PFSK-1 (cell line): ENCODE measurements at regions not wholly inside any gene's neighbourhood (a gene's known extent, or its start where the extent isn't known, plus 50 kb on each side); places are given as distances from the start of the nearest gene placed in this dataset.
A peak's percentile ranks its signal among the peaks of the same experiment; 100 is the strongest.

Experiments
- FOXP2 ChIP-seq: optimal IDR thresholded peaks from 2 replicates; pipeline ENCODE3; 2011; ENCODE audit warnings: borderline replicate concordance, control low read depth, inconsistent platforms; ENCODE audit not compliant: insufficient read depth; ENCODE audit errors: extremely low read length, extremely low read depth
- POLR2AphosphoS5 ChIP-seq: IDR thresholded peaks from 2 replicates; pipeline ENCODE4 v1.6.1; 2012; ENCODE audit warnings: low read depth, mild to moderate bottlenecking, control low read depth, low read length, moderate library complexity
- SIN3A ChIP-seq: IDR thresholded peaks from 2 replicates; pipeline ENCODE4 v1.6.1; 2012; ENCODE audit warnings: mild to moderate bottlenecking, low read length, moderate library complexity, borderline replicate concordance; ENCODE audit not compliant: insufficient read depth
- TAF1 ChIP-seq: IDR thresholded peaks from 2 replicates; pipeline ENCODE4 v1.6.1; 2012; ENCODE audit warnings: low read length, control low read depth, borderline replicate concordance; ENCODE audit not compliant: insufficient read depth
- TF ChIP-seq, protein P1 (sequence below), 2 experiments: IDR thresholded peaks; 2 replicates each; pipeline versions ENCODE4 v1.6.1 to v1.8.0; 2011 to 2012; ENCODE audit warnings: low read depth in 2 of 2, low read length in 2 of 2, control low read depth in 1 of 2, inconsistent platforms in 1 of 2, mild to moderate bottlenecking in 1 of 2, moderate library complexity in 1 of 2; ENCODE audit not compliant: insufficient read depth in 1 of 2

DNA sequence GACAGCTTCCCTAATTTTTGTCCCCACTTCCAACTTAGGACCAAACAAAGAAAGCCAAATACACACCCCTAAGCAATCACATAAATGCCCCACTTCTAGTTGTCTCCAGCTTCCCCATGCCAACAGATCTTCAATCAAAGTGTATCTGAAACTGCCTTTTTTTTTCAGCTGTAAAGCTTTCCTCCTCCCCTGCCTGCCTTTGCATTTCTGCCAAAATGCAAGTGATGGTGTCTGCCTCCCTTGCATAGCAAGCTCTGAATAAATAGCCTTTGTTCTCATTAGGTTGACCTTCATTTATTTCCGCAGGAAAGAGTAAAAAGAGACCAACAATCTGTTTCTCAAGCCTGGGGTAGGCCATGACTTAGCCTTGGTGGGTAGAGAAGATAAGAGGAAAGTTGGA is 459.4 kb downstream of the GPAM start:
- no peak for TF ChIP-seq POLR2AphosphoS5
- TF ChIP-seq, protein P1, sequence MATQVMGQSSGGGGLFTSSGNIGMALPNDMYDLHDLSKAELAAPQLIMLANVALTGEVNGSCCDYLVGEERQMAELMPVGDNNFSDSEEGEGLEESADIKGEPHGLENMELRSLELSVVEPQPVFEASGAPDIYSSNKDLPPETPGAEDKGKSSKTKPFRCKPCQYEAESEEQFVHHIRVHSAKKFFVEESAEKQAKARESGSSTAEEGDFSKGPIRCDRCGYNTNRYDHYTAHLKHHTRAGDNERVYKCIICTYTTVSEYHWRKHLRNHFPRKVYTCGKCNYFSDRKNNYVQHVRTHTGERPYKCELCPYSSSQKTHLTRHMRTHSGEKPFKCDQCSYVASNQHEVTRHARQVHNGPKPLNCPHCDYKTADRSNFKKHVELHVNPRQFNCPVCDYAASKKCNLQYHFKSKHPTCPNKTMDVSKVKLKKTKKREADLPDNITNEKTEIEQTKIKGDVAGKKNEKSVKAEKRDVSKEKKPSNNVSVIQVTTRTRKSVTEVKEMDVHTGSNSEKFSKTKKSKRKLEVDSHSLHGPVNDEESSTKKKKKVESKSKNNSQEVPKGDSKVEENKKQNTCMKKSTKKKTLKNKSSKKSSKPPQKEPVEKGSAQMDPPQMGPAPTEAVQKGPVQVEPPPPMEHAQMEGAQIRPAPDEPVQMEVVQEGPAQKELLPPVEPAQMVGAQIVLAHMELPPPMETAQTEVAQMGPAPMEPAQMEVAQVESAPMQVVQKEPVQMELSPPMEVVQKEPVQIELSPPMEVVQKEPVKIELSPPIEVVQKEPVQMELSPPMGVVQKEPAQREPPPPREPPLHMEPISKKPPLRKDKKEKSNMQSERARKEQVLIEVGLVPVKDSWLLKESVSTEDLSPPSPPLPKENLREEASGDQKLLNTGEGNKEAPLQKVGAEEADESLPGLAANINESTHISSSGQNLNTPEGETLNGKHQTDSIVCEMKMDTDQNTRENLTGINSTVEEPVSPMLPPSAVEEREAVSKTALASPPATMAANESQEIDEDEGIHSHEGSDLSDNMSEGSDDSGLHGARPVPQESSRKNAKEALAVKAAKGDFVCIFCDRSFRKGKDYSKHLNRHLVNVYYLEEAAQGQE (IDR thresholded peaks at IDR 0.05; ENCODE audit: insufficient read depth in 1 of 2, low read depth in 2 of 2, low read length in 2 of 2): no peak
- TF ChIP-seq SIN3A: no peak
- TF ChIP-seq TAF1: no peak
- TF ChIP-seq FOXP2: no peak

- TF ChIP-seq FOXP2: no peak
- TF ChIP-seq, protein P1 (IDR thresholded peaks at IDR 0.05; ENCODE audit: insufficient read depth in 1 of 2, low read depth in 2 of 2, low read length in 2 of 2): no peak
- no peak for TF ChIP-seq POLR2AphosphoS5
- TF ChIP-seq TAF1: no peak
- no peak for TF ChIP-seq SIN3A
Observed at GRCh38 chr10:111725050-111725449, 458.5 kb downstream of the GPAM start.

DNA sequence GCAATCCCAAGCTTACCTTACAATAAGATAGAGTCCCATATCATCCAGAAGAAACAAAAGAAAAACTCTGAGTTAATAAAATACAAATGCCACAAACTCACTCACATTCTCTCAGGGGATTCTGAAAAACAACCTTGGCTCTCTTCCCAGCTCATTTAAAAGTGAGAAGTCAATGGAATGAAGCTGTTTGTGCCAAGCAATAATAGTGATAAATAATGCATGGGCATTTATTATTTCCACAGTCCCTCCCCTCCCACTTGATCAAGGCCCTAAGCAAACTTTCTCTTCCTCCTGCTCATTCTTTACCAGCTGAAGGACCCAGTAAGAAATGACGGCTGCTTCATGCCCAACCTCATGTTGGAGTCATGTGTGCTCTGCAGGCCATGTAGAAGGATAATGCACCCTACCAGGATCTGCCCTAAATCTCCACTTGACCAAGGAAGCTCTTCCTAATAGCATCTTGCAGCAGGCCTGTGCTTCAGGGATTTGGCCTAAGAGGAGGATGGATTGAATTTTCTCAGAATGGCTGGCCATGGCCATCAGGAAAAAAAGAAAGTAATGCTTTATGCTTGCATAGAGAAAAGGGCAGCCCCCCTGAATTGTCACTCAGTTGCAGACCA is 451.3 kb downstream of the GPAM start:
- TF ChIP-seq POLR2AphosphoS5 (no peak), SIN3A (no peak), TAF1 (no peak), FOXP2 (no peak)
- TF ChIP-seq, protein P1 (IDR thresholded peaks at IDR 0.05; ENCODE audit: insufficient read depth in 1 of 2, low read depth in 2 of 2, low read length in 2 of 2): no peak

- no peak for TF ChIP-seq POLR2AphosphoS5
- TF ChIP-seq, protein P1 (IDR thresholded peaks at IDR 0.05; ENCODE audit: insufficient read depth in 1 of 2, low read depth in 2 of 2, low read length in 2 of 2): peak in 1 of 2 experiments; percentile 74; a peak in 2 of 4 replicates
Observed at GRCh38 chr10:111739125-111739873, 444.3 kb downstream of the GPAM start.

DNA sequence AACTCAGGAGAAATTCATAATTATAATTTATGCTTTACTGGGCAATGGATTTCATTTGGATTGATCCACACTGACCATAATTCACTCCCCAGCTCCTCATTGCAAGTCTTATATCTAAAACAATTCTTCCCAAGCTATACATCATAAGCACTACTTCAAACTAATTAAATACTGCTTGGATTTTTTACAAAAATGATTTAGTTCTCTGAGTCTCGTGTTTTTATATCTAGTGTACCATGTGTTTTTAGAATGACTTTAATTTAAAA is 443.8 kb downstream of the GPAM start:
- TF ChIP-seq TAF1 (no peak), SIN3A (no peak), POLR2AphosphoS5 (no peak), FOXP2 (no peak)
- TF ChIP-seq, protein P1 (IDR thresholded peaks at IDR 0.05; ENCODE audit: insufficient read depth in 1 of 2, low read depth in 2 of 2, low read length in 2 of 2): no peak
